ENCODE measurements at regions not wholly inside any gene's neighbourhood (a gene's known extent, or its start where the extent isn't known, plus 50 kb on each side); places are given as distances from the start of the nearest gene placed in this dataset.

- 81% methylated on average over 7 of the region's 7 CpGs for WGBS
- no peaks in the 10 kb centered on the region for H3K9me3 ChIP-seq (ENCODE audit: control insufficient read depth in 4 of 4, low read length in 3 of 4)
- H3K4me3 ChIP-seq (ENCODE audit: low read depth in 1 of 3, low read length in 3 of 3), result no peak overlapping the region
- TF ChIP-seq RAD21 (IDR thresholded peaks at IDR 0.05) (no peak), RXRA (IDR thresholded peaks at IDR 0.05) (no peak), EGR1 (IDR thresholded peaks at IDR 0.05; ENCODE audit: low read depth in 2 of 2) (no peak), TAF1 (conservative IDR thresholded peaks at IDR 0.05) (no peak), ZBTB33 (IDR thresholded peaks at IDR 0.05) (no peak), JUND (IDR thresholded peaks at IDR 0.05) (no peak), HNF4A (conservative IDR thresholded peaks at IDR 0.05) (no peak), YY1 (IDR thresholded peaks at IDR 0.05) (no peak), GABPA (IDR thresholded peaks at IDR 0.05 in 1 of 2, conservative IDR thresholded peaks at IDR 0.05 in 1 of 2) (no peak), REST (IDR thresholded peaks at IDR 0.05) (no peak), FOXA2 (IDR thresholded peaks at IDR 0.05) (no peak), HNF4G (IDR thresholded peaks at IDR 0.05) (no peak), FOXA1 (IDR thresholded peaks at IDR 0.05) (no peak), NR2F2 (IDR thresholded peaks at IDR 0.05) (no peak), SP1 (IDR thresholded peaks at IDR 0.05) (no peak)
- TF ChIP-seq, protein P1, sequence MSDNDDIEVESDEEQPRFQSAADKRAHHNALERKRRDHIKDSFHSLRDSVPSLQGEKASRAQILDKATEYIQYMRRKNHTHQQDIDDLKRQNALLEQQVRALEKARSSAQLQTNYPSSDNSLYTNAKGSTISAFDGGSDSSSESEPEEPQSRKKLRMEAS (IDR thresholded peaks at IDR 0.05), result no peak
- TF ChIP-seq, protein P2, sequence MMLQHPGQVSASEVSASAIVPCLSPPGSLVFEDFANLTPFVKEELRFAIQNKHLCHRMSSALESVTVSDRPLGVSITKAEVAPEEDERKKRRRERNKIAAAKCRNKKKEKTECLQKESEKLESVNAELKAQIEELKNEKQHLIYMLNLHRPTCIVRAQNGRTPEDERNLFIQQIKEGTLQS (IDR thresholded peaks at IDR 0.05), result no peak
- TF ChIP-seq, protein P3, sequence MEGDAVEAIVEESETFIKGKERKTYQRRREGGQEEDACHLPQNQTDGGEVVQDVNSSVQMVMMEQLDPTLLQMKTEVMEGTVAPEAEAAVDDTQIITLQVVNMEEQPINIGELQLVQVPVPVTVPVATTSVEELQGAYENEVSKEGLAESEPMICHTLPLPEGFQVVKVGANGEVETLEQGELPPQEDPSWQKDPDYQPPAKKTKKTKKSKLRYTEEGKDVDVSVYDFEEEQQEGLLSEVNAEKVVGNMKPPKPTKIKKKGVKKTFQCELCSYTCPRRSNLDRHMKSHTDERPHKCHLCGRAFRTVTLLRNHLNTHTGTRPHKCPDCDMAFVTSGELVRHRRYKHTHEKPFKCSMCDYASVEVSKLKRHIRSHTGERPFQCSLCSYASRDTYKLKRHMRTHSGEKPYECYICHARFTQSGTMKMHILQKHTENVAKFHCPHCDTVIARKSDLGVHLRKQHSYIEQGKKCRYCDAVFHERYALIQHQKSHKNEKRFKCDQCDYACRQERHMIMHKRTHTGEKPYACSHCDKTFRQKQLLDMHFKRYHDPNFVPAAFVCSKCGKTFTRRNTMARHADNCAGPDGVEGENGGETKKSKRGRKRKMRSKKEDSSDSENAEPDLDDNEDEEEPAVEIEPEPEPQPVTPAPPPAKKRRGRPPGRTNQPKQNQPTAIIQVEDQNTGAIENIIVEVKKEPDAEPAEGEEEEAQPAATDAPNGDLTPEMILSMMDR (IDR thresholded peaks at IDR 0.05; ENCODE audit: low read depth, low read length, missing input control), result no peak
- H3K9ac ChIP-seq (ENCODE audit: low read depth in 1 of 2, low read length in 2 of 2), result no peak overlapping the region
- no peaks in the 10 kb centered on the region for H3K4me1 ChIP-seq (ENCODE audit: control insufficient read depth in 4 of 4, insufficient read depth in 4 of 4, low read length in 3 of 4)
- no peaks in the 10 kb centered on the region for H3K36me3 ChIP-seq (ENCODE audit: control insufficient read depth in 4 of 4, insufficient read depth in 3 of 4, low read depth in 1 of 4, low read length in 3 of 4)
- H3K27me3 ChIP-seq (ENCODE audit: control insufficient read depth in 4 of 4, insufficient read depth in 4 of 4, low read length in 3 of 4), result no peaks in the 10 kb centered on the region
- no peak overlapping the region for H3K27ac ChIP-seq (ENCODE audit: low read depth in 1 of 2, low read length in 2 of 2)
- DNase-seq (ENCODE audit: low spot score), result no peak
Measured at GRCh38 chr5:114858665-114859437, 310.9 kb downstream of the TRIM36 start.

All from liver (tissue), 8 donors.